Endothelial cell (in vitro differentiated cells): ENCODE measurements at regions not wholly inside any gene's neighbourhood (a gene's known extent, or its start where the extent isn't known, plus 50 kb on each side); places are given as distances from the start of the nearest gene placed in this dataset.

Experiments used
- DNase-seq: peaks from one replicate; pipeline ENCODE4 v3.0.0; 2021; ENCODE audit warnings: low spot score
- H3K27ac Mint-ChIP-seq: one replicate; pipeline ENCODE4 v1.8.0; 2021; ENCODE audit warnings: mixed read lengths, inconsistent platforms; ENCODE audit not compliant: unreplicated experiment
- H3K27me3 Mint-ChIP-seq: one replicate; pipeline ENCODE4 v1.8.0; 2021; ENCODE audit warnings: mild to moderate bottlenecking, moderate library complexity, mixed read lengths, inconsistent platforms; ENCODE audit not compliant: unreplicated experiment
- H3K36me3 Mint-ChIP-seq: one replicate; pipeline ENCODE4 v1.8.0; 2021; ENCODE audit warnings: mild to moderate bottlenecking, low read depth, mixed read lengths, inconsistent platforms; ENCODE audit not compliant: unreplicated experiment
- H3K4me1 Mint-ChIP-seq: one replicate; pipeline ENCODE4 v1.8.0; 2021; ENCODE audit warnings: mild to moderate bottlenecking, mixed read lengths, inconsistent platforms; ENCODE audit not compliant: unreplicated experiment
- H3K4me3 Mint-ChIP-seq: one replicate; pipeline ENCODE4 v1.8.0; 2021; ENCODE audit warnings: mild to moderate bottlenecking, mixed read lengths, inconsistent platforms; ENCODE audit not compliant: unreplicated experiment
- H3K9me3 Mint-ChIP-seq: one replicate; pipeline ENCODE4 v1.8.0; 2021; ENCODE audit warnings: mixed read lengths, inconsistent platforms; ENCODE audit not compliant: unreplicated experiment
- CTCF ChIP-seq: fragments of 200-600 bp; sonication (generic); IDR thresholded peaks from one replicate; pipeline ENCODE4 v1.5.0; 2021; ENCODE audit warnings: antibody characterized with exemption; ENCODE audit not compliant: unreplicated experiment

DNA sequence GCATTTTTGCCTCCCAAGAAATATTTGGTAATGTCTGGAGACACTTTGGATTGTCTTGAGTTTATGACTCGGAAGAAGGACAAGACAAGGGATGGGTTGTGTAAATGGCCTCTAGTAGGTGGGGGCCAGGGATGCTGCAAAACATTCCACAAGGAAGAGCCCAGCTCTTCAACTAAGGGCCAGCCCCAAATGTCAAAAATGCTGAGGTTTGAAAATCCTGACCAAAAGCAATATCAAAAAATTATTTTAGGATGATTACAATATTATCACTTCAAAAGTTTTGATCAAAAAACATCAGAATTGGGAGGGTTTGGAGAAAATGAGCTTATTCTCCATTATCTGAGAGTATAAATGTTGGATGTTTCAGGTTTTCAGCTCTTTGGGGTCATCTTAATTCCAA is 248.9 kb upstream of the SLC24A2 start:
- Mint-ChIP-seq H3K27me3 (no peaks in the 10 kb centered on the region), H3K36me3 (no peaks in the 10 kb centered on the region), H3K4me1 (peaks cover 11% of the 10 kb centered on the region), H3K4me3 (no peak overlapping the region), H3K27ac (no peak overlapping the region), H3K9me3 (no peaks in the 10 kb centered on the region)
- no peak for DNase-seq
- TF ChIP-seq CTCF: no peak

DNA sequence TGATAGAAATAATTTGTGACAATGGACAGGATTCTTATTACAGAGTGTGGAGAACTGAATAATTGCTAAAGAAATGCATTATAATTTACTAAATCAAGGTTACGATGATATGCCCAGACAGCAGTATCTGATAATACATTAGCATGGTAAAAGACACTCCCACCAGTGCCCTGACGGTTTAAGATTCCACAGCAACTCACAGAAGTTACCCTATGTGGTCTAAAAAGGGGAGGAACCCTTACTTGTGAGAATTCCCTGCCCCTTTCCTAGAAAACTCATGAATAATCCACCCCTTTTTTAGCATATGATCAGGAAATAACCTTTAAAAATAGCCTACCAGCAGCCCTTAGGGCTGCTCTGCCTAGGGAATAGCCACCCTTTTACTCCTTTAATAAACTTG is 244.7 kb upstream of the SLC24A2 start:
- no peak for DNase-seq
- H3K36me3 Mint-ChIP-seq: no peaks in the 10 kb centered on the region
- no peak for TF ChIP-seq CTCF
- H3K27me3 Mint-ChIP-seq: no peaks in the 10 kb centered on the region
- H3K4me3 Mint-ChIP-seq: no peak overlapping the region
- H3K27ac Mint-ChIP-seq: no peak overlapping the region
- no peaks in the 10 kb centered on the region for H3K9me3 Mint-ChIP-seq
- peaks cover 29% of the 10 kb centered on the region for H3K4me1 Mint-ChIP-seq

- H3K9me3 Mint-ChIP-seq: no peaks in the 10 kb centered on the region
- no peak for DNase-seq
- no peak for TF ChIP-seq CTCF
- peaks cover 38% of the 10 kb centered on the region for H3K4me1 Mint-ChIP-seq
- H3K27me3 Mint-ChIP-seq: peaks cover 3% of the 10 kb centered on the region
- H3K27ac Mint-ChIP-seq: peak overlapping the region; percentile 68
- no peak overlapping the region for H3K4me3 Mint-ChIP-seq
- H3K36me3 Mint-ChIP-seq: no peaks in the 10 kb centered on the region
Observed at GRCh38 chr9:20032413-20033006, 243.7 kb upstream of the SLC24A2 start.

- DNase-seq: no peak
- H3K36me3 Mint-ChIP-seq: no peaks in the 10 kb centered on the region
- H3K27ac Mint-ChIP-seq: no peak overlapping the region
- H3K27me3 Mint-ChIP-seq: peaks cover 5% of the 10 kb centered on the region
- H3K9me3 Mint-ChIP-seq: no peaks in the 10 kb centered on the region
- no peak overlapping the region for H3K4me3 Mint-ChIP-seq
- no peak for TF ChIP-seq CTCF
- H3K4me1 Mint-ChIP-seq: peaks cover 43% of the 10 kb centered on the region
Observed at GRCh38 chr9:20031836-20032235, 243.0 kb upstream of the SLC24A2 start.

DNA sequence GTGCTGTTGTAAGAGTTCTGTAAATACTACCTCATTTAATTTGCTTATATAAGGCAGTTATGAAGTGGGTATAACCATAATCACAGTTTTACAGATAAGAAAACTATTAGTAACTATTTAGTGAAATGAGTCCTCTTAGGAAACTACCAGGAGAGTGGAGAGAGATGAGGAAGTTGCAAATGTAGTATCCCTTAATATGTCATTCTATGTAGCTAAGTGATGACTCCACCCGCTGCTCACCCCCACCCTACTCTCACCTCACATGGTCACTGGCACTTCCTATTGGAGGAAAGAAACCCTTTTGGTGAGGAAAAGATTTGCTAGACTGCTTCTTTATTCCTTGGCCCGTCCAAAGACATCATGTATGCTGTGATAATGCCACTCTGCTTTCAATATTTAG is 241.8 kb upstream of the SLC24A2 start:
- H3K4me3 Mint-ChIP-seq: no peak overlapping the region
- peaks cover 43% of the 10 kb centered on the region for H3K4me1 Mint-ChIP-seq
- H3K9me3 Mint-ChIP-seq: no peaks in the 10 kb centered on the region
- H3K27ac Mint-ChIP-seq: no peak overlapping the region
- H3K36me3 Mint-ChIP-seq: no peaks in the 10 kb centered on the region
- DNase-seq: no peak
- TF ChIP-seq CTCF: no peak
- peaks cover 5% of the 10 kb centered on the region for H3K27me3 Mint-ChIP-seq
